ENCODE measurements at regions not wholly inside any gene's neighbourhood (a gene's known extent, or its start where the extent isn't known, plus 50 kb on each side); places are given as distances from the start of the nearest gene placed in this dataset.

DNA sequence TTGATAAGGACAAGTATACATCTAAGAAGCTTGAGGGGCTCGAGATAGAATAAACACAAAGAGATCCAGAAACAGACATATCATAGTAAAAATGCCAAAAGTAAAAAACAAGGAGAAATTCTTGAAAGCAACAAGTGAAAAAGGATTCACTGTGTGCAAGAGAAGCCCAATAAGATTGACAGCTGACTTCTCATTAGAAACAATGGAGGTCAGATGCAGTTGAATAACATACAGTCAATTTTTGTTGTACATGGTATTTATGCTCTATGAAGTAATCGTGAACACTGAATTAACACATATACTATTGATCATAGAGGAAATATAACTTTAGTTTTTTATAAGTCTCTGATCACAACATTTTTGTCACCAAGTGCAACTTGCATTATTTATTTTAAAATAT is 982.8 kb upstream of the SORCS1 start:
- no peak for DNase-seq (ENCODE audit: low read depth, low spot score)
- no peak overlapping the region for H3K4me3 ChIP-seq (ENCODE audit: low read depth, low read length)
- TF ChIP-seq, protein P1, sequence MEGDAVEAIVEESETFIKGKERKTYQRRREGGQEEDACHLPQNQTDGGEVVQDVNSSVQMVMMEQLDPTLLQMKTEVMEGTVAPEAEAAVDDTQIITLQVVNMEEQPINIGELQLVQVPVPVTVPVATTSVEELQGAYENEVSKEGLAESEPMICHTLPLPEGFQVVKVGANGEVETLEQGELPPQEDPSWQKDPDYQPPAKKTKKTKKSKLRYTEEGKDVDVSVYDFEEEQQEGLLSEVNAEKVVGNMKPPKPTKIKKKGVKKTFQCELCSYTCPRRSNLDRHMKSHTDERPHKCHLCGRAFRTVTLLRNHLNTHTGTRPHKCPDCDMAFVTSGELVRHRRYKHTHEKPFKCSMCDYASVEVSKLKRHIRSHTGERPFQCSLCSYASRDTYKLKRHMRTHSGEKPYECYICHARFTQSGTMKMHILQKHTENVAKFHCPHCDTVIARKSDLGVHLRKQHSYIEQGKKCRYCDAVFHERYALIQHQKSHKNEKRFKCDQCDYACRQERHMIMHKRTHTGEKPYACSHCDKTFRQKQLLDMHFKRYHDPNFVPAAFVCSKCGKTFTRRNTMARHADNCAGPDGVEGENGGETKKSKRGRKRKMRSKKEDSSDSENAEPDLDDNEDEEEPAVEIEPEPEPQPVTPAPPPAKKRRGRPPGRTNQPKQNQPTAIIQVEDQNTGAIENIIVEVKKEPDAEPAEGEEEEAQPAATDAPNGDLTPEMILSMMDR (IDR thresholded peaks at IDR 0.05; ENCODE audit: insufficient read depth, low read length, missing control alignments) = no peak
- ChIA-PET POLR2A (no interaction called here), CTCF (no interaction called here)

- ChIA-PET CTCF (no interaction called here), POLR2A (no interaction called here)
- no peak for DNase-seq (ENCODE audit: low read depth, low spot score)
These were observed 976.6 kb upstream of the SORCS1 start for GRCh38 chr10:108141064-108141463.

GRCh38 chr10:108132303-108132702 is 967.8 kb upstream of the SORCS1 start:
- ChIA-PET POLR2A (no interaction called here), CTCF (no interaction called here)
- H3K4me3 ChIP-seq (ENCODE audit: low read depth, low read length) = no peak overlapping the region
- TF ChIP-seq, protein P1 (IDR thresholded peaks at IDR 0.05; ENCODE audit: insufficient read depth, low read length, missing control alignments) = no peak
- DNase-seq (ENCODE audit: low read depth, low spot score) = no peak

More at GRCh38 chr10:108141064-108141463, 976.6 kb upstream of the SORCS1 start:
- no peak overlapping the region for H3K4me3 ChIP-seq (ENCODE audit: low read depth, low read length)
- TF ChIP-seq, protein P1 (IDR thresholded peaks at IDR 0.05; ENCODE audit: insufficient read depth, low read length, missing control alignments) = no peak

- ChIA-PET POLR2A (no interaction called here), CTCF (no interaction called here)
- TF ChIP-seq, protein P1 (IDR thresholded peaks at IDR 0.05; ENCODE audit: insufficient read depth, low read length, missing control alignments) = no peak
- H3K4me3 ChIP-seq (ENCODE audit: low read depth, low read length) = no peak overlapping the region
- no peak for DNase-seq (ENCODE audit: low read depth, low spot score)
These were observed 966.1 kb upstream of the SORCS1 start for GRCh38 chr10:108130575-108130974.

DNA sequence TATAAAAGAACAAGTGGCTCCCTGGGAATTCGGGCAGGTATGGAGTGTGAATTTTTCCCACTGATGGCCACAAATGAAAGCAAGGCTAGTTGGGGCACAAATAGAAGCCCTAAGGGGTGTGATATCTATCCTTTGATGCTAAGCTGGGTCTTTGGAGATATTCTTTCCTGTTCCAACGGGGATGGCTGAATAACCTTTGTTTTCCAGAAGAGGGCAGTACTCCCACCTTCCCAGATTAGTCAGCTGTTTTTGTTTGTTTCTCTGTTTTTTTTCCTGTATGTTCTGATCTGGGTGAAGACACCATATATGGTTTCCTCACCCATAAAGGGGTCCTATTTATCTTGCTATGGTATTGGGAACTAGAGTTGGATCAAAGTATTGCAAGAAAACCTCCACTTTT is 947.7 kb upstream of the SORCS1 start:
- H3K4me3 ChIP-seq (ENCODE audit: low read depth, low read length) = no peak overlapping the region
- no peak for DNase-seq (ENCODE audit: low read depth, low spot score)
- TF ChIP-seq, protein P1 (IDR thresholded peaks at IDR 0.05; ENCODE audit: insufficient read depth, low read length, missing control alignments) = no peak
- CTCF ChIA-PET = interaction anchor here (0.8 to 1.1 kb wide), 2 partner anchors 8 to 14 kb away, joined by 3 read pairs; no protein-coding TSS in a partner anchor
- POLR2A ChIA-PET = no interaction called here

DNA sequence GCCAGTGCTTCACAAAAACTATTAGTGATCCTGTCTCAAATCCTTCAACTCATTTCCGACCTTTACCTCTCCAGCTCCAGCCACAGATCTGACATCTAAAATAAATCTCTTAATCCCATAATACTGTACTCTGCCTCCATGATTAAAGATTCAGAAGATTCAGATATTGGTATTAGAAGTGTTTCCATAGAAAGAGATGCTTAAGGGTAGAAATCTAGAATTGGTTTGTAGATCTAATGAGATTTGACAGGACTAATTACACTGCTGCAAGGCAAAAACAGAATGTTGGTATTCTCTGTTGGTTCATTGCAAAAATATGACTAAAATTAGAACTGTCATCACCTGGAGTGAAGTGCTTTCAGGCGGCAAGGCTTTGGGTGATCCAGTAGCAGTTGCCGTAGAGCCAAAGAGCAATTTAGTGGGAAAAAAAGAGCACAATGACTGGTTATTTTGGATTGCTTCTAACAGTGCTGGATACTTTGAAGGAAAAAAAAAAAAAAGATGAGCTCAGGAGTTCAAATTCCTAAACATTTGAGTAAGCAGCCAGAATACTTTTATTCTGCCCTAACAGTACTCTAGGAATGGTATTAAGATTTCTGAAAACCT is 940.1 kb upstream of the SORCS1 start:
- ChIA-PET CTCF (no interaction called here), POLR2A (no interaction called here)
- no peak for DNase-seq (ENCODE audit: low read depth, low spot score)
- TF ChIP-seq, protein P1 (IDR thresholded peaks at IDR 0.05; ENCODE audit: insufficient read depth, low read length, missing control alignments) = no peak
- no peak overlapping the region for H3K4me3 ChIP-seq (ENCODE audit: low read depth, low read length)

All from AG04449 (cell line).